Panc1 (cell line): ENCODE measurements at regions not wholly inside any gene's neighbourhood (a gene's known extent, or its start where the extent isn't known, plus 50 kb on each side); places are given as distances from the start of the nearest gene placed in this dataset.

Experiments
- ATAC-seq: fragments of 200-7000 bp; cut with Tn5 transposase; 2 replicates; pipeline ENCODE4 v1.9.1; 2020; ENCODE audit warnings: mild to moderate bottlenecking, moderate library complexity
- BruUV-seq: library from RNA; stranded (reverse); fragments of 400-500 nt; replicated peaks from 2 replicates; lab custom pipeline; 2021; lab: Mats Ljungman, UMichigan
- CTCF ChIA-PET: fragments of 300-600 bp; sonication (Branson Sonifier 250); formaldehyde crosslinking; loops from one replicate; lab custom pipeline; 2022; ENCODE audit warnings: antibody characterized with exemption; lab: Charles Lee
- POLR2A ChIA-PET: fragments of 300-600 bp; sonication (Branson Sonifier 250); formaldehyde crosslinking; loops from one replicate; lab custom pipeline; 2022; ENCODE audit warnings: antibody characterized with exemption; lab: Charles Lee
- DNase-seq: peaks from one replicate; pipeline ENCODE4 v3.0.0-alpha.2; 2010; ENCODE audit warnings: low read depth, low spot score
- H3K27ac ChIP-seq: 2 replicates; pipeline ENCODE4 v1.5.1; 2011; ENCODE audit warnings: mild to moderate bottlenecking, low read length, inconsistent platforms
- H3K27me3 ChIP-seq: fragments of 200-500 bp; sonication (Bioruptor generic); 2 replicates; pipeline ENCODE4 v1.6.0; 2014; ENCODE audit warnings: low read length, inconsistent platforms; ENCODE audit not compliant: control insufficient read depth, insufficient read depth
- H3K36me3 ChIP-seq: fragments of 200-500 bp; sonication (Bioruptor generic); 2 replicates; pipeline ENCODE4 v1.5.1; 2014; ENCODE audit warnings: inconsistent platforms, mild to moderate bottlenecking, low read length, moderate library complexity; ENCODE audit not compliant: control insufficient read depth, insufficient read depth
- H3K4me1 ChIP-seq: 2 replicates; pipeline ENCODE4 v1.5.1; 2011; ENCODE audit warnings: inconsistent platforms, mild to moderate bottlenecking, low read length, moderate library complexity; ENCODE audit not compliant: control insufficient read depth, insufficient read depth
- H3K4me3 ChIP-seq, 2 experiments: 2 replicates each; pipeline ENCODE4 v1.5.1; 2011 to 2012; ENCODE audit warnings: low read depth in 2 of 2, low read length in 2 of 2, mild to moderate bottlenecking in 2 of 2, inconsistent platforms in 1 of 2, moderate library complexity in 1 of 2
- H3K9me3 ChIP-seq: fragments of 200-500 bp; sonication (Bioruptor generic); 2 replicates; pipeline ENCODE4 v1.5.1; 2014; ENCODE audit warnings: low read depth, mild to moderate bottlenecking, inconsistent platforms, low read length, moderate library complexity; ENCODE audit not compliant: control insufficient read depth, insufficient read depth
- POLR2AphosphoS5 ChIP-seq: IDR thresholded peaks from 2 replicates; pipeline ENCODE4 v1.6.1; 2012; ENCODE audit warnings: mild to moderate bottlenecking, low read depth, low read length, moderate library complexity
- SIN3A ChIP-seq: IDR thresholded peaks from 2 replicates; pipeline ENCODE4 v1.6.1; 2012; ENCODE audit warnings: low read depth, mild to moderate bottlenecking, low read length, moderate library complexity, borderline replicate concordance; ENCODE audit not compliant: insufficient read depth
- TCF7L2 ChIP-seq: IDR thresholded peaks from 2 replicates; pipeline ENCODE4 v1.6.1; 2011; ENCODE audit warnings: mild to moderate bottlenecking, low read depth, low read length, inconsistent platforms
- in situ Hi-C: cut with HindIII; loops from 2 replicates; pipeline ENCODE4 v1.10.0; 2016; ENCODE audit warnings: low sequenced_read_pairs, low pct_unique_long_range_greater_than_20kb
- intact Hi-C: fragments of 100-400 bp; cut with micrococcal nuclease; formaldehyde crosslinking; loops from one replicate; pipeline ENCODE4 v1.10.0; 2022; ENCODE audit not compliant: unreplicated experiment
- TF ChIP-seq, protein P1 (sequence below): fragments of 450-650 bp; IDR thresholded peaks from 2 replicates; pipeline ENCODE4 v1.5.1; 2017; ENCODE audit warnings: mild to moderate bottlenecking
- TF ChIP-seq, protein P2 (sequence below), 2 experiments: IDR thresholded peaks; 2 replicates each; pipeline ENCODE4 v1.6.1; 2011 to 2012; ENCODE audit warnings: low read depth in 2 of 2, control low read depth in 1 of 2, low read length in 1 of 2, mild to moderate bottlenecking in 1 of 2, moderate library complexity in 1 of 2; ENCODE audit not compliant: insufficient read depth in 1 of 2

DNA sequence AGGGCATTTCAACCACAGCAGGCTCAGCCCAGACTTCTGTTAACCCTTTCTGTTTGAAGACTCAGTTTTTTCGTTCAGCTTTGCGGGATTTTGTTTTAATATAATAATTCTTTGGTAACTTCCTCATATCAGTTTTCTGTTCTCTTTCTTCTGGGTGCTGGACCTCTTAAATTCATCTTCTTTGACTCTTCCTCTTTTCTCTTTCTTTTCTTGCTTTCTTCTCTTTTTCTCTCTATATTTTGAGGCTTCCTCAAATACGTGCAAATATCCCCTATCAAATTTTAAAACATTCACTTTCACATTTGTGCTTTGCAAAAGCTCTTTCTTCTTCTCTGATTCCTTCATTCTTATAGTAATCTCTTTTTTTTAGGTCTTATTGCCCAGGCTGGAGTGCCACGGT, 136.3 kb downstream of the HS3ST3B1 start:
- ChIA-PET CTCF (no interaction called here), POLR2A (no interaction called here)
- no peak for DNase-seq
- BruUV-seq, result no TSS peak
- no peak overlapping the region for H3K4me3 ChIP-seq
- no peaks in the 10 kb centered on the region for H3K4me1 ChIP-seq
- TF ChIP-seq POLR2AphosphoS5 (no peak), SIN3A (no peak), TCF7L2 (no peak)
- TF ChIP-seq, protein P1, sequence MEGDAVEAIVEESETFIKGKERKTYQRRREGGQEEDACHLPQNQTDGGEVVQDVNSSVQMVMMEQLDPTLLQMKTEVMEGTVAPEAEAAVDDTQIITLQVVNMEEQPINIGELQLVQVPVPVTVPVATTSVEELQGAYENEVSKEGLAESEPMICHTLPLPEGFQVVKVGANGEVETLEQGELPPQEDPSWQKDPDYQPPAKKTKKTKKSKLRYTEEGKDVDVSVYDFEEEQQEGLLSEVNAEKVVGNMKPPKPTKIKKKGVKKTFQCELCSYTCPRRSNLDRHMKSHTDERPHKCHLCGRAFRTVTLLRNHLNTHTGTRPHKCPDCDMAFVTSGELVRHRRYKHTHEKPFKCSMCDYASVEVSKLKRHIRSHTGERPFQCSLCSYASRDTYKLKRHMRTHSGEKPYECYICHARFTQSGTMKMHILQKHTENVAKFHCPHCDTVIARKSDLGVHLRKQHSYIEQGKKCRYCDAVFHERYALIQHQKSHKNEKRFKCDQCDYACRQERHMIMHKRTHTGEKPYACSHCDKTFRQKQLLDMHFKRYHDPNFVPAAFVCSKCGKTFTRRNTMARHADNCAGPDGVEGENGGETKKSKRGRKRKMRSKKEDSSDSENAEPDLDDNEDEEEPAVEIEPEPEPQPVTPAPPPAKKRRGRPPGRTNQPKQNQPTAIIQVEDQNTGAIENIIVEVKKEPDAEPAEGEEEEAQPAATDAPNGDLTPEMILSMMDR, result no peak
- TF ChIP-seq, protein P2, sequence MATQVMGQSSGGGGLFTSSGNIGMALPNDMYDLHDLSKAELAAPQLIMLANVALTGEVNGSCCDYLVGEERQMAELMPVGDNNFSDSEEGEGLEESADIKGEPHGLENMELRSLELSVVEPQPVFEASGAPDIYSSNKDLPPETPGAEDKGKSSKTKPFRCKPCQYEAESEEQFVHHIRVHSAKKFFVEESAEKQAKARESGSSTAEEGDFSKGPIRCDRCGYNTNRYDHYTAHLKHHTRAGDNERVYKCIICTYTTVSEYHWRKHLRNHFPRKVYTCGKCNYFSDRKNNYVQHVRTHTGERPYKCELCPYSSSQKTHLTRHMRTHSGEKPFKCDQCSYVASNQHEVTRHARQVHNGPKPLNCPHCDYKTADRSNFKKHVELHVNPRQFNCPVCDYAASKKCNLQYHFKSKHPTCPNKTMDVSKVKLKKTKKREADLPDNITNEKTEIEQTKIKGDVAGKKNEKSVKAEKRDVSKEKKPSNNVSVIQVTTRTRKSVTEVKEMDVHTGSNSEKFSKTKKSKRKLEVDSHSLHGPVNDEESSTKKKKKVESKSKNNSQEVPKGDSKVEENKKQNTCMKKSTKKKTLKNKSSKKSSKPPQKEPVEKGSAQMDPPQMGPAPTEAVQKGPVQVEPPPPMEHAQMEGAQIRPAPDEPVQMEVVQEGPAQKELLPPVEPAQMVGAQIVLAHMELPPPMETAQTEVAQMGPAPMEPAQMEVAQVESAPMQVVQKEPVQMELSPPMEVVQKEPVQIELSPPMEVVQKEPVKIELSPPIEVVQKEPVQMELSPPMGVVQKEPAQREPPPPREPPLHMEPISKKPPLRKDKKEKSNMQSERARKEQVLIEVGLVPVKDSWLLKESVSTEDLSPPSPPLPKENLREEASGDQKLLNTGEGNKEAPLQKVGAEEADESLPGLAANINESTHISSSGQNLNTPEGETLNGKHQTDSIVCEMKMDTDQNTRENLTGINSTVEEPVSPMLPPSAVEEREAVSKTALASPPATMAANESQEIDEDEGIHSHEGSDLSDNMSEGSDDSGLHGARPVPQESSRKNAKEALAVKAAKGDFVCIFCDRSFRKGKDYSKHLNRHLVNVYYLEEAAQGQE (IDR thresholded peaks at IDR 0.05; ENCODE audit: insufficient read depth in 1 of 2, low read depth in 2 of 2, low read length in 1 of 2), result no peak
- no peak for ATAC-seq
- intact Hi-C loops, result no loop called here
- no peaks in the 10 kb centered on the region for H3K9me3 ChIP-seq
- no peaks in the 10 kb centered on the region for H3K36me3 ChIP-seq
- no peaks in the 10 kb centered on the region for H3K27me3 ChIP-seq
- in situ Hi-C loops, result no loop called here
- no peak overlapping the region for H3K27ac ChIP-seq

DNA sequence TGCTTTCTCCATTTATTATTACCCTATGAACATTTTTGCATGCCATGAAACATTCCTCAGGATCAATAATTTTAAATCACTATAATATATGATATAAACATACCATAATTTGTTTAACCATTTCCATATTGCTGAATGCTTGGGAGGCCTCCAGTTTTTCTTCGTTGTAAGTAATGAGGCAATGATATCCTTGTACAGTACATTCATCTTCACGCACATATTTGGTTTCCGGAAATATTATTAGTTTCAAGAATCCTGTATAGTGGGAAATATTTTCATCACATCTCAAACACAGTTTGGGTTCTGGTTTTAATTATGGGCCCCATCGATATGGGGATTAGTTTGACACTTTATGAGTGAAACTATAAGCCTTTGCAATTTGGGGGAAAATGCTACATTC, 135.4 kb downstream of the HS3ST3B1 start:
- intact Hi-C loops, result no loop called here
- H3K36me3 ChIP-seq, result no peaks in the 10 kb centered on the region

More for the DNA sequence above, 135.4 kb downstream of the HS3ST3B1 start:
- no peaks in the 10 kb centered on the region for H3K4me1 ChIP-seq
- ATAC-seq (no peak), DNase-seq (no peak)
- no TSS peak for BruUV-seq
- TF ChIP-seq TCF7L2, result no peak
- no peak for TF ChIP-seq POLR2AphosphoS5
- TF ChIP-seq, protein P2 (IDR thresholded peaks at IDR 0.05; ENCODE audit: insufficient read depth in 1 of 2, low read depth in 2 of 2, low read length in 1 of 2), result no peak
- H3K4me3 ChIP-seq, result no peak overlapping the region
- POLR2A ChIA-PET, result no interaction called here
- no peaks in the 10 kb centered on the region for H3K27me3 ChIP-seq
- in situ Hi-C loops, result no loop called here
- CTCF ChIA-PET, result no interaction called here
- H3K9me3 ChIP-seq, result no peaks in the 10 kb centered on the region
- no peak overlapping the region for H3K27ac ChIP-seq
